ENCODE measurements at regions not wholly inside any gene's neighbourhood (a gene's known extent, or its start where the extent isn't known, plus 50 kb on each side); places are given as distances from the start of the nearest gene placed in this dataset.

- no peak for TF ChIP-seq TEAD1 (CRISPR knock-in tag; IDR thresholded peaks at IDR 0.05)
- TF ChIP-seq ZNF425 (CRISPR knock-in tag; conservative IDR thresholded peaks at IDR 0.05): no peak
- no peak for TF ChIP-seq NR3C1 (CRISPR knock-in tag; conservative IDR thresholded peaks at IDR 0.05; ENCODE audit: low read depth)
- no peak for TF ChIP-seq OVOL2 (CRISPR knock-in tag; IDR thresholded peaks at IDR 0.05; ENCODE audit: borderline replicate concordance)
- no peak for TF ChIP-seq HMGA2 (CRISPR knock-in tag; IDR thresholded peaks at IDR 0.05)
- TF ChIP-seq CREB1 (CRISPR knock-in tag; IDR thresholded peaks at IDR 0.05): no peak
- Mint-ChIP-seq H3K27me3 (ENCODE audit: low read depth) (no peaks in the 10 kb centered on the region), H3K36me3 (peaks cover 18% of the 10 kb centered on the region), H3K4me3 (no peak overlapping the region), H3K9me3 (no peaks in the 10 kb centered on the region), H3K27ac (no peak overlapping the region), H3K4me1 (peaks cover 14% of the 10 kb centered on the region)
- ATAC-seq: no peak
- no peak for DNase-seq (ENCODE audit: low spot score)
- CTCF ChIA-PET: interaction anchor here (0.9 kb wide), 1 partner anchor 72 kb away, joined by 4 read pairs; no protein-coding TSS in a partner anchor
- POLR2A ChIA-PET: no interaction called here
Observed at GRCh38 chr20:40232756-40233155, 456.3 kb downstream of the MAFB start.

GRCh38 chr20:40232273-40232672 lies 456.8 kb downstream of the MAFB start:
- ChIA-PET POLR2A (no interaction called here), CTCF (no interaction called here)
- DNase-seq (ENCODE audit: low spot score) (no peak), ATAC-seq (no peak)
- peaks cover 14% of the 10 kb centered on the region for H3K4me1 Mint-ChIP-seq
- no peaks in the 10 kb centered on the region for H3K27me3 Mint-ChIP-seq (ENCODE audit: low read depth)
- H3K4me3 Mint-ChIP-seq: no peak overlapping the region
- no peaks in the 10 kb centered on the region for H3K9me3 Mint-ChIP-seq
- no peak overlapping the region for H3K27ac Mint-ChIP-seq
- peaks cover 18% of the 10 kb centered on the region for H3K36me3 Mint-ChIP-seq
- no peak for TF ChIP-seq CREM (CRISPR knock-in tag; IDR thresholded peaks at IDR 0.05)
- no peak for TF ChIP-seq ZNF263 (CRISPR knock-in tag; IDR thresholded peaks at IDR 0.05; ENCODE audit: low read depth)
- TF ChIP-seq ELF4 (CRISPR knock-in tag; IDR thresholded peaks at IDR 0.05; ENCODE audit: low read depth): no peak
- TF ChIP-seq IRF1 (CRISPR knock-in tag; IDR thresholded peaks at IDR 0.05): no peak
- TF ChIP-seq HMGXB4 (CRISPR knock-in tag; IDR thresholded peaks at IDR 0.05): no peak
- TF ChIP-seq GABPB1 (CRISPR knock-in tag; IDR thresholded peaks at IDR 0.05): no peak
- TF ChIP-seq ZNF423 (CRISPR knock-in tag; IDR thresholded peaks at IDR 0.05): no peak
- no peak for TF ChIP-seq TP53 (CRISPR knock-in tag; IDR thresholded peaks at IDR 0.05)
- TF ChIP-seq FOXJ3 (CRISPR knock-in tag; IDR thresholded peaks at IDR 0.05; ENCODE audit: borderline replicate concordance): no peak
- no peak for TF ChIP-seq ZBTB43 (CRISPR knock-in tag; IDR thresholded peaks at IDR 0.05)
- no peak for TF ChIP-seq ATF2 (CRISPR knock-in tag; IDR thresholded peaks at IDR 0.05; ENCODE audit: borderline replicate concordance, low read depth)
- TF ChIP-seq ZNF512 (CRISPR knock-in tag; IDR thresholded peaks at IDR 0.05; ENCODE audit: borderline replicate concordance): no peak
- no peak for TF ChIP-seq ZNF532 (CRISPR knock-in tag; IDR thresholded peaks at IDR 0.05; ENCODE audit: borderline replicate concordance)

All from WTC11 (cell line).